IMR-90 (cell line): ENCODE measurements at regions not wholly inside any gene's neighbourhood (a gene's known extent, or its start where the extent isn't known, plus 50 kb on each side); places are given as distances from the start of the nearest gene placed in this dataset.

ENCODE experiments used
- ATAC-seq: fragments of 200-7000 bp; cut with Tn5 transposase; 2 replicates; pipeline ENCODE4 v1.9.1; 2020; ENCODE audit warnings: low read depth, mild to moderate bottlenecking, moderate library complexity
- BruUV-seq: library from RNA; stranded (reverse); fragments of 400-500 nt; replicated peaks from 2 replicates; lab custom pipeline; 2021; lab: Mats Ljungman, UMichigan
- CTCF ChIA-PET: fragments of 300-600 bp; formaldehyde crosslinking; extraction: SDS; loops from one replicate; lab custom pipeline; 2021; ENCODE audit warnings: antibody characterized with exemption; lab: Yijun Ruan, JAX
- POLR2A ChIA-PET: fragments of 300-600 bp; sonication (Branson Sonifier 250); formaldehyde crosslinking; loops from one replicate; lab custom pipeline; 2022; ENCODE audit warnings: antibody characterized with exemption; ENCODE audit not compliant: unreplicated experiment; lab: Charles Lee
- DNase-seq: peaks from one replicate; pipeline ENCODE4 v3.0.0; 2013
- H2AFZ ChIP-seq: replicated peaks from 2 replicates; pipeline ENCODE3; 2013; ENCODE audit warnings: low read length, mild to moderate bottlenecking; ENCODE audit not compliant: poor library complexity
- H2AK5ac ChIP-seq: 2 replicates; pipeline ENCODE4 v1.6.1; 2013; ENCODE audit warnings: low read depth, low read length, inconsistent platforms
- H2AK9ac ChIP-seq: replicated peaks from 2 replicates; pipeline ENCODE3; 2013; ENCODE audit warnings: mild to moderate bottlenecking, low read depth, low read length, moderate library complexity; ENCODE audit not compliant: poor library complexity
- H2BK120ac ChIP-seq: 2 replicates; pipeline ENCODE4 v1.6.1; 2013; ENCODE audit warnings: low read depth, low read length, inconsistent platforms
- H2BK15ac ChIP-seq: 3 replicates; pipeline ENCODE4 v1.6.1; 2013; ENCODE audit warnings: low read depth, low read length, inconsistent platforms
- H2BK20ac ChIP-seq: 2 replicates; pipeline ENCODE4 v1.6.1; 2013; ENCODE audit warnings: low read depth, mild to moderate bottlenecking, inconsistent platforms, low read length, moderate library complexity
- H2BK5ac ChIP-seq: 2 replicates; pipeline ENCODE4 v1.6.1; 2013; ENCODE audit warnings: mild to moderate bottlenecking, low read depth, low read length, inconsistent platforms; ENCODE audit not compliant: poor library complexity, severe bottlenecking
- H3K14ac ChIP-seq: replicated peaks from 2 replicates; pipeline ENCODE4 v1.6.1; 2013; ENCODE audit warnings: low read depth, low read length, inconsistent platforms
- H3K18ac ChIP-seq: 2 replicates; pipeline ENCODE4 v1.6.1; 2013; ENCODE audit warnings: low read depth, low read length, control low read depth
- H3K23ac ChIP-seq: 2 replicates; pipeline ENCODE4 v1.6.1; 2013; ENCODE audit warnings: low read depth, low read length, inconsistent platforms
- H3K27ac ChIP-seq: 2 replicates; pipeline ENCODE4 v1.5.1; 2013; ENCODE audit warnings: mild to moderate bottlenecking, control low read depth, low read length; ENCODE audit not compliant: insufficient read depth
- H3K27me3 ChIP-seq: 2 replicates; pipeline ENCODE4 v1.6.1; 2013; ENCODE audit warnings: low read length; ENCODE audit not compliant: control insufficient read depth, insufficient read depth
- H3K36me3 ChIP-seq: 2 replicates; pipeline ENCODE4 v1.6.1; 2013; ENCODE audit warnings: low read length, mixed read lengths; ENCODE audit not compliant: control insufficient read depth, insufficient read depth
- H3K4ac ChIP-seq: 2 replicates; pipeline ENCODE4 v1.6.1; 2013; ENCODE audit warnings: low read depth, low read length, inconsistent platforms
- H3K4me1 ChIP-seq: 2 replicates; pipeline ENCODE4 v1.6.1; 2013; ENCODE audit warnings: low read length, mixed read lengths; ENCODE audit not compliant: control insufficient read depth, insufficient read depth
- H3K4me2 ChIP-seq: 2 replicates; pipeline ENCODE4 v1.6.1; 2013; ENCODE audit warnings: low read depth, mild to moderate bottlenecking, control low read depth, low read length, moderate library complexity
- H3K4me3 ChIP-seq: 2 replicates; pipeline ENCODE4 v1.5.1; 2013; ENCODE audit warnings: low read depth, mild to moderate bottlenecking, control low read depth, low read length, moderate library complexity; ENCODE audit not compliant: insufficient read depth
- H3K56ac ChIP-seq: 2 replicates; pipeline ENCODE4 v1.6.1; 2013; ENCODE audit warnings: low read length, inconsistent platforms; ENCODE audit not compliant: insufficient read depth; ENCODE audit errors: extremely low read depth
- H3K79me1 ChIP-seq, 2 experiments: 2 replicates each; pipeline ENCODE4 v1.6.1; 2013; ENCODE audit warnings: low read length in 2 of 2, inconsistent platforms in 1 of 2, low read depth in 1 of 2
- H3K9ac ChIP-seq: 2 replicates; pipeline ENCODE4 v1.6.1; 2013; ENCODE audit warnings: low read depth, low read length, control low read depth
- H3K9me1 ChIP-seq: 2 replicates; pipeline ENCODE4 v1.6.1; 2013; ENCODE audit warnings: low read length, inconsistent platforms; ENCODE audit not compliant: insufficient read depth
- H3K9me3 ChIP-seq: 2 replicates; pipeline ENCODE4 v1.6.1; 2013; ENCODE audit warnings: low read length; ENCODE audit not compliant: control insufficient read depth, insufficient read depth
- H4K20me1 ChIP-seq: 2 replicates; pipeline ENCODE4 v1.6.1; 2013; ENCODE audit warnings: low read length, inconsistent platforms; ENCODE audit not compliant: insufficient read depth
- H4K5ac ChIP-seq: 2 replicates; pipeline ENCODE4 v1.6.1; 2013; ENCODE audit warnings: mild to moderate bottlenecking, low read depth, low read length, control low read depth
- H4K8ac ChIP-seq, 2 experiments: 2 replicates each; pipeline ENCODE4 v1.6.1; 2013; ENCODE audit warnings: low read depth in 2 of 2, low read length in 2 of 2, control low read depth in 1 of 2, inconsistent platforms in 1 of 2
- H4K91ac ChIP-seq: 2 replicates; pipeline ENCODE4 v1.6.1; 2013; ENCODE audit warnings: low read depth, low read length, inconsistent platforms; ENCODE audit not compliant: insufficient read depth
- NFE2L2 ChIP-seq: fragments of 150-350 bp; IDR thresholded peaks from 2 replicates; pipeline ENCODE4 v1.6.1; 2016; ENCODE audit warnings: low read depth, mild to moderate bottlenecking, low read length
- POLR2A ChIP-seq: IDR thresholded peaks from 2 replicates; pipeline ENCODE4 v1.6.1; 2012; ENCODE audit warnings: mild to moderate bottlenecking, low read depth, low read length
- RAD21 ChIP-seq: IDR thresholded peaks from 2 replicates; pipeline ENCODE4 v1.6.1; 2012; ENCODE audit warnings: low read length, improper control_type of control experiment
- SMC3 ChIP-seq: fragments of 150-350 bp; IDR thresholded peaks from 2 replicates; pipeline ENCODE4 v1.6.1; 2016; ENCODE audit warnings: low read depth, mild to moderate bottlenecking, antibody characterized with exemption, low read length, moderate library complexity
- WGBS, 2 experiments: methylation state at CpG; one replicate each; pipeline versions ENCODE4 v1.1.5 to v1.1.7; 2013; ENCODE audit warnings: missing lambda C conversion rate in 2 of 2; ENCODE audit not compliant: insufficient read length in 1 of 2; ENCODE audit errors: extremely low coverage in 2 of 2; 5-methylcytosine and 5-hydroxymethylcytosine counted together
- dilution Hi-C: fragments of 300-500 bp; cut with HindIII; formaldehyde crosslinking; loops from one replicate; pipeline ENCODE4 v1.14.3; 2018; ENCODE audit warnings: low sequenced_read_pairs; ENCODE audit not compliant: unreplicated experiment
- in situ Hi-C: fragments of 300-500 bp; cut with MboI; formaldehyde crosslinking; loops from 3 replicates; pipeline ENCODE4 v1.14.3; 2019; ENCODE audit warnings: low sequenced_read_pairs, inconsistent platforms, mixed read lengths
- intact Hi-C: fragments of 100-400 bp; cut with micrococcal nuclease; formaldehyde crosslinking; loops from 2 replicates; pipeline ENCODE4 v1.10.0; 2022

DNA sequence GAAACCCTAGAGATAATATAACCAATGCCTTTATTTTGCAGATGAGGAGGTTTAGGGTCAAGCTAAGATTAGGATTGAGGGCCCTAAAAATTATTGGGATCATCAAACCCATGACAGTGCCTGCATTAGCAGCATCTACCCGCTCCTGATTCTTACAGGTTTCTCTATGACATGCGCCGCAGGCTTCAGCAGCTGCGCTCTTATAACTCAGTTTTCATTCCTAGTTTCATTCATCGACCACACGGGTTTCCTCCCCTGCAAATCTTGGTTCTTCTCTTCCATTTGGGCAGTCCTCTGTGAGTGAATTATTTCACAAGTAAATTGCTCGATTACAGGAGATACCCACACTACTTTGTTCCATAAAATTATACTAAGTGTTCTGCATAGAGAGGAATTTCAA is 137.2 kb downstream of the SLC24A2 start:
- in situ Hi-C loops: no loop called here
- Histone ChIP-seq H4K91ac (no peak overlapping the region), H3K9me3 (no peaks in the 10 kb centered on the region), H4K8ac (no peak overlapping the region), H4K5ac (no peak overlapping the region), H3K4me3 (no peak overlapping the region), H2AK9ac (no peak overlapping the region), H3K79me1 (no peaks in the 10 kb centered on the region), H3K27ac (no peak overlapping the region), H3K14ac (no peak overlapping the region), H2BK120ac (no peak overlapping the region), H3K23ac (no peak overlapping the region), H3K4ac (no peak overlapping the region), H3K36me3 (no peaks in the 10 kb centered on the region), H2AFZ (no peak overlapping the region), H2BK20ac (no peak overlapping the region), H2BK15ac (no peak overlapping the region), H3K56ac (no peak overlapping the region), H3K9me1 (no peaks in the 10 kb centered on the region), H3K4me2 (no peak overlapping the region), H2AK5ac (no peak overlapping the region), H3K4me1 (no peaks in the 10 kb centered on the region), H2BK5ac (no peak overlapping the region), H4K20me1 (no peaks in the 10 kb centered on the region), H3K18ac (no peak overlapping the region), H3K27me3 (no peaks in the 10 kb centered on the region), H3K9ac (no peak overlapping the region)
- DNase-seq (no peak), ATAC-seq (no peak)
- POLR2A ChIA-PET: no interaction called here
- dilution Hi-C loops: no loop called here
- CTCF ChIA-PET: no interaction called here
- no TSS peak for BruUV-seq
- TF ChIP-seq NFE2L2 (no peak), RAD21 (no peak), SMC3 (no peak), POLR2A (no peak)
- intact Hi-C loops: no loop called here
- 68% methylated on average over 4 of the region's 7 CpGs; no CpG with 5 or more reads in 1 of the 2 experiments for WGBS, 2 experiments
